A673 (cell line): ENCODE measurements at regions not wholly inside any gene's neighbourhood (a gene's known extent, or its start where the extent isn't known, plus 50 kb on each side); places are given as distances from the start of the nearest gene placed in this dataset.

Source experiments
- BruUV-seq: library from RNA; stranded (reverse); fragments of 400-500 nt; replicated peaks from 2 replicates; lab custom pipeline; 2021; lab: Mats Ljungman, UMichigan
- CTCF ChIA-PET: fragments of 300-600 bp; sonication (Branson Sonifier 250); formaldehyde crosslinking; loops from one replicate; lab custom pipeline; 2022; ENCODE audit warnings: antibody characterized with exemption; lab: Charles Lee
- POLR2A ChIA-PET: fragments of 300-600 bp; sonication (Branson Sonifier 250); formaldehyde crosslinking; loops from one replicate; lab custom pipeline; 2022; ENCODE audit warnings: antibody characterized with exemption; ENCODE audit not compliant: low non-redundant PET; lab: Charles Lee
- DNase-seq: peaks from one replicate; pipeline ENCODE4 v3.0.0-alpha.2; 2015; ENCODE audit warnings: low spot score
- H3K27ac ChIP-seq: fragments of 200-600 bp; sonication (generic); 2 replicates; pipeline ENCODE4 v1.5.1; 2016; ENCODE audit warnings: mixed run types, low read depth, mild to moderate bottlenecking, mixed read lengths, antibody characterized with exemption, low read length; ENCODE audit not compliant: poor library complexity, severe bottlenecking
- H3K27me3 ChIP-seq: fragments of 200-600 bp; sonication (generic); replicated peaks from 2 replicates; pipeline ENCODE4 v1.6.1; 2017; ENCODE audit warnings: mixed run types, low read depth, mild to moderate bottlenecking, mixed read lengths, antibody characterized with exemption, low read length; ENCODE audit not compliant: insufficient read depth, poor library complexity
- H3K36me3 ChIP-seq: fragments of 200-600 bp; sonication (generic); 2 replicates; pipeline ENCODE4 v1.6.1; 2016; ENCODE audit warnings: mixed run types, mild to moderate bottlenecking, mixed read lengths, antibody characterized with exemption, low read length; ENCODE audit not compliant: insufficient read depth, poor library complexity, severe bottlenecking
- H3K4me1 ChIP-seq: fragments of 200-600 bp; sonication (generic); 2 replicates; pipeline ENCODE4 v1.6.1; 2017; ENCODE audit warnings: mixed run types, mild to moderate bottlenecking, mixed read lengths, antibody characterized with exemption, low read length; ENCODE audit not compliant: insufficient read depth, poor library complexity, severe bottlenecking
- H3K4me3 ChIP-seq: fragments of 200-600 bp; sonication (generic); 2 replicates; pipeline ENCODE4 v1.5.1; 2016; ENCODE audit warnings: low read depth, mixed run types, mild to moderate bottlenecking, mixed read lengths, low read length; ENCODE audit not compliant: poor library complexity, severe bottlenecking
- H3K9me3 ChIP-seq: fragments of 200-600 bp; sonication (generic); 2 replicates; pipeline ENCODE4 v1.6.1; 2016; ENCODE audit warnings: mixed run types, low read depth, mild to moderate bottlenecking, mixed read lengths, antibody characterized with exemption, low read length; ENCODE audit not compliant: poor library complexity, severe bottlenecking
- EZH2 ChIP-seq: fragments of 200-600 bp; sonication (generic); IDR thresholded peaks from 2 replicates; pipeline ENCODE4 v1.6.1; 2017; ENCODE audit warnings: borderline replicate concordance, low read depth, mild to moderate bottlenecking, mixed read lengths, antibody characterized with exemption, low read length; ENCODE audit not compliant: poor library complexity, severe bottlenecking
- intact Hi-C: fragments of 100-400 bp; cut with micrococcal nuclease; formaldehyde crosslinking; loops from one replicate; pipeline ENCODE4 v1.10.0; 2022; ENCODE audit not compliant: unreplicated experiment
- TF ChIP-seq, protein P1 (sequence below): fragments of 300-800, 200-600 bp; sonication (generic); conservative IDR thresholded peaks from 2 replicates; pipeline ENCODE4 v1.5.1; 2017; ENCODE audit warnings: low read depth, mild to moderate bottlenecking, antibody characterized with exemption, low read length, moderate library complexity, mixed read lengths

- no peaks in the 10 kb centered on the region for H3K36me3 ChIP-seq
- no TSS peak for BruUV-seq
Measured at GRCh38 chr2:16268301-16269000, 328.1 kb downstream of the MYCN start.

DNA sequence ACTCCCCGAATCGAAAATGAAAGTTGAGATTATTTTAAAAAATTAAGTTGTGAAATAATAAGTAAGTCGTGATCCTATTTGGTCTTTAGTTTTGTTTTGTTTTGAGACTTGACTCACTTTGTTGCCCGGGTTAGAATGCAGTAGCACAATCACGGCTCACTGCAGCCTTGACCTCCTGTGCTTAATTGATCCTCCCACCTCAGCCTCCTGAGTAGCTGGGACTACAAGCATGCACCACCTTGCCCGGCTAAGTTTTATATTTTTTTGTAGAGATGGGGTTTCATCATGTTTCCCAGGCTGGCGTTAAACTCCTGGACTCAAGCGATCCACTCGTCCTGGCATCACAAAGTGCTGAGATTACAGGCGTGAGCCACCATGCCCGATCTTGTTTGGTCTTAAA lies 326.2 kb downstream of the MYCN start:
- intact Hi-C loops = no loop called here
- no peak for TF ChIP-seq EZH2
- TF ChIP-seq, protein P1, sequence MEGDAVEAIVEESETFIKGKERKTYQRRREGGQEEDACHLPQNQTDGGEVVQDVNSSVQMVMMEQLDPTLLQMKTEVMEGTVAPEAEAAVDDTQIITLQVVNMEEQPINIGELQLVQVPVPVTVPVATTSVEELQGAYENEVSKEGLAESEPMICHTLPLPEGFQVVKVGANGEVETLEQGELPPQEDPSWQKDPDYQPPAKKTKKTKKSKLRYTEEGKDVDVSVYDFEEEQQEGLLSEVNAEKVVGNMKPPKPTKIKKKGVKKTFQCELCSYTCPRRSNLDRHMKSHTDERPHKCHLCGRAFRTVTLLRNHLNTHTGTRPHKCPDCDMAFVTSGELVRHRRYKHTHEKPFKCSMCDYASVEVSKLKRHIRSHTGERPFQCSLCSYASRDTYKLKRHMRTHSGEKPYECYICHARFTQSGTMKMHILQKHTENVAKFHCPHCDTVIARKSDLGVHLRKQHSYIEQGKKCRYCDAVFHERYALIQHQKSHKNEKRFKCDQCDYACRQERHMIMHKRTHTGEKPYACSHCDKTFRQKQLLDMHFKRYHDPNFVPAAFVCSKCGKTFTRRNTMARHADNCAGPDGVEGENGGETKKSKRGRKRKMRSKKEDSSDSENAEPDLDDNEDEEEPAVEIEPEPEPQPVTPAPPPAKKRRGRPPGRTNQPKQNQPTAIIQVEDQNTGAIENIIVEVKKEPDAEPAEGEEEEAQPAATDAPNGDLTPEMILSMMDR = no peak
- CTCF ChIA-PET = no interaction called here
- POLR2A ChIA-PET = no interaction called here
- Histone ChIP-seq H3K4me1 (no peaks in the 10 kb centered on the region), H3K9me3 (no peaks in the 10 kb centered on the region), H3K36me3 (no peaks in the 10 kb centered on the region), H3K27ac (no peak overlapping the region), H3K27me3 (no peaks in the 10 kb centered on the region), H3K4me3 (no peak overlapping the region)
- no TSS peak for BruUV-seq
- DNase-seq = no peak

More at GRCh38 chr2:16268301-16269000, 328.1 kb downstream of the MYCN start:
- intact Hi-C loops = no loop called here
- no peaks in the 10 kb centered on the region for H3K4me1 ChIP-seq
- H3K27ac ChIP-seq = no peak overlapping the region
- ChIA-PET POLR2A (no interaction called here), CTCF (no interaction called here)
- no peaks in the 10 kb centered on the region for H3K9me3 ChIP-seq
- TF ChIP-seq, protein P1 = no peak
- TF ChIP-seq EZH2 = no peak
- no peak overlapping the region for H3K4me3 ChIP-seq
- no peak for DNase-seq
- H3K27me3 ChIP-seq = no peaks in the 10 kb centered on the region

GRCh38 chr2:16264931-16265540 lies 324.7 kb downstream of the MYCN start:
- CTCF ChIA-PET = no interaction called here
- Histone ChIP-seq H3K9me3 (no peaks in the 10 kb centered on the region), H3K27ac (no peak overlapping the region), H3K4me1 (no peaks in the 10 kb centered on the region), H3K36me3 (no peaks in the 10 kb centered on the region), H3K4me3 (no peak overlapping the region), H3K27me3 (no peaks in the 10 kb centered on the region)
- TF ChIP-seq, protein P1 = no peak
- no peak for TF ChIP-seq EZH2
- DNase-seq = no peak
- BruUV-seq = no TSS peak
- intact Hi-C loops = no loop called here
- POLR2A ChIA-PET = no interaction called here
